Keratinocyte (primary cell): ENCODE measurements at regions not wholly inside any gene's neighbourhood (a gene's known extent, or its start where the extent isn't known, plus 50 kb on each side); places are given as distances from the start of the nearest gene placed in this dataset.

Source experiments
- DNase-seq: peaks from one replicate; pipeline ENCODE4 v3.0.0-alpha.2; 2011; ENCODE audit warnings: low read depth, missing footprints, low spot score
- FAIRE-seq: peaks from 2 replicates; lab custom pipeline; 2011; peaks lifted over from hg19 to GRCh38; lab: Jason Lieb, UNC
- H2AFZ ChIP-seq: 2 replicates; pipeline ENCODE4 v1.6.0; 2012; ENCODE audit warnings: low read length, control low read depth, inconsistent platforms; ENCODE audit not compliant: control insufficient read depth
- H3K27ac ChIP-seq: 2 replicates; pipeline ENCODE4 v1.5.1; 2011; ENCODE audit warnings: low read length; ENCODE audit not compliant: control insufficient read depth, insufficient read depth
- H3K27me3 ChIP-seq: 3 replicates; pipeline ENCODE4 v1.6.0; 2011; ENCODE audit warnings: low read length; ENCODE audit not compliant: control insufficient read depth, insufficient read depth; ENCODE audit errors: extremely low read depth
- H3K36me3 ChIP-seq, 2 experiments: 2 replicates in 1 of 2; 3 replicates in 1 of 2; pipeline ENCODE4 v1.5.1; 2011; ENCODE audit warnings: low read length in 2 of 2, mild to moderate bottlenecking in 1 of 2; ENCODE audit not compliant: control insufficient read depth in 2 of 2, insufficient read depth in 2 of 2; ENCODE audit errors: extremely low read depth in 1 of 2
- H3K4me1 ChIP-seq: 3 replicates; pipeline ENCODE4 v1.5.1; 2011; ENCODE audit warnings: low read length; ENCODE audit not compliant: control insufficient read depth, insufficient read depth; ENCODE audit errors: extremely low read depth
- H3K4me2 ChIP-seq: 3 replicates; pipeline ENCODE4 v1.6.0; 2011; ENCODE audit warnings: low read depth, low read length; ENCODE audit not compliant: control insufficient read depth, insufficient read depth; ENCODE audit errors: extremely low read depth
- H3K4me3 ChIP-seq, 3 experiments: fragments of 200-600 bp in 1 of 3; sonication (generic) in 1 of 3; 2 replicates in 2 of 3; 3 replicates in 1 of 3; pipeline ENCODE4 v1.5.1; 2011 to 2016; ENCODE audit warnings: low read length in 3 of 3, mild to moderate bottlenecking in 3 of 3, control low read depth in 2 of 3, inconsistent platforms in 1 of 3, low read depth in 1 of 3, mixed read lengths in 1 of 3, mixed run types in 1 of 3, moderate library complexity in 1 of 3; ENCODE audit not compliant: control insufficient read depth in 2 of 3, insufficient read depth in 2 of 3; ENCODE audit errors: extremely low read depth in 1 of 3
- H3K79me2 ChIP-seq: 2 replicates; pipeline ENCODE4 v1.6.0; 2012; ENCODE audit warnings: low read length; ENCODE audit not compliant: control insufficient read depth, insufficient read depth
- H3K9ac ChIP-seq: 3 replicates; pipeline ENCODE4 v1.6.0; 2011; ENCODE audit warnings: low read length; ENCODE audit not compliant: control insufficient read depth, insufficient read depth; ENCODE audit errors: extremely low read depth
- H3K9me1 ChIP-seq: 3 replicates; pipeline ENCODE4 v1.6.0; 2011; ENCODE audit warnings: low read length; ENCODE audit not compliant: control insufficient read depth, insufficient read depth; ENCODE audit errors: extremely low read depth
- H3K9me3 ChIP-seq: 2 replicates; pipeline ENCODE4 v1.5.1; 2012; ENCODE audit warnings: low read depth, low read length; ENCODE audit not compliant: control insufficient read depth
- H4K20me1 ChIP-seq: 3 replicates; pipeline ENCODE4 v1.6.0; 2011; ENCODE audit warnings: low read length; ENCODE audit not compliant: control insufficient read depth, insufficient read depth; ENCODE audit errors: extremely low read depth
- EZH2 ChIP-seq: IDR thresholded peaks from one replicate; pipeline ENCODE4 v1.6.1; 2012; ENCODE audit warnings: inconsistent platforms, mild to moderate bottlenecking, low read length, moderate library complexity
- dilution Hi-C: fragments of 300-500 bp; cut with MboI; formaldehyde crosslinking; loops from one replicate; pipeline ENCODE4 v1.7.0; 2020; ENCODE audit warnings: low sequenced_read_pairs; ENCODE audit not compliant: extremely low pct_ligation_motif_present
- TF ChIP-seq, protein P1 (sequence below), 3 experiments: IDR thresholded peaks in 1 of 3; conservative IDR thresholded peaks in 1 of 3; optimal IDR thresholded peaks in 1 of 3; 2 replicates in 2 of 3; 3 replicates in 1 of 3; pipeline versions ENCODE3 to v1.5.1; 2011; ENCODE audit warnings: low read length in 3 of 3, mild to moderate bottlenecking in 3 of 3, moderate library complexity in 2 of 3, control low read depth in 1 of 3, inconsistent platforms in 1 of 3; ENCODE audit not compliant: insufficient read depth in 2 of 3; ENCODE audit errors: extremely low read depth in 1 of 3

DNA sequence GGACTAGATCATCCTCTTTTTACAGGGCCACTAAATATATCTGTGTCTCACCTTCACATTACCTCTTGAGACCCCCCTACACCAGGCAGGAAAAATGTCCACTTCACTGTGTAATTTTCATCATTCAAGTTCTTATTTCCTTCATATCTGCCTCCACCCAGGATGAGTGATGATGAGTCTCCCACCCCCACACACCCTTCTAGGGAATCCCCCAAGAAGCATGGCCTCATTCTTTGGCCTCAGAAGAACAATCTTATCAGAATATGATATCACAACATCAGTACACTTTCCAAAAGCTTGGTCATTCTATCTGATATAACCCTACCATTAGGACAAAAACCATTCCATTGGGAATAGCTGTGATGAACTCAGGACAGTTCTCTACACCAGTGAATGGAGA is 170.3 kb upstream of the DUSP10 start:
- FAIRE-seq (no peak), DNase-seq (no peak)
- no peaks in the 10 kb centered on the region for H3K4me1 ChIP-seq
- H3K4me3 ChIP-seq, result no peak overlapping the region
- dilution Hi-C loops, result no loop called here
- no peaks in the 10 kb centered on the region for H3K36me3 ChIP-seq
- no peaks in the 10 kb centered on the region for H3K9me3 ChIP-seq
- no peaks in the 10 kb centered on the region for H3K9me1 ChIP-seq
- H3K79me2 ChIP-seq, result no peaks in the 10 kb centered on the region
- H2AFZ ChIP-seq, result no peak overlapping the region
- no peak overlapping the region for H3K4me2 ChIP-seq
- H3K27ac ChIP-seq, result no peak overlapping the region
- no peaks in the 10 kb centered on the region for H4K20me1 ChIP-seq
- no peaks in the 10 kb centered on the region for H3K27me3 ChIP-seq
- TF ChIP-seq, protein P1, sequence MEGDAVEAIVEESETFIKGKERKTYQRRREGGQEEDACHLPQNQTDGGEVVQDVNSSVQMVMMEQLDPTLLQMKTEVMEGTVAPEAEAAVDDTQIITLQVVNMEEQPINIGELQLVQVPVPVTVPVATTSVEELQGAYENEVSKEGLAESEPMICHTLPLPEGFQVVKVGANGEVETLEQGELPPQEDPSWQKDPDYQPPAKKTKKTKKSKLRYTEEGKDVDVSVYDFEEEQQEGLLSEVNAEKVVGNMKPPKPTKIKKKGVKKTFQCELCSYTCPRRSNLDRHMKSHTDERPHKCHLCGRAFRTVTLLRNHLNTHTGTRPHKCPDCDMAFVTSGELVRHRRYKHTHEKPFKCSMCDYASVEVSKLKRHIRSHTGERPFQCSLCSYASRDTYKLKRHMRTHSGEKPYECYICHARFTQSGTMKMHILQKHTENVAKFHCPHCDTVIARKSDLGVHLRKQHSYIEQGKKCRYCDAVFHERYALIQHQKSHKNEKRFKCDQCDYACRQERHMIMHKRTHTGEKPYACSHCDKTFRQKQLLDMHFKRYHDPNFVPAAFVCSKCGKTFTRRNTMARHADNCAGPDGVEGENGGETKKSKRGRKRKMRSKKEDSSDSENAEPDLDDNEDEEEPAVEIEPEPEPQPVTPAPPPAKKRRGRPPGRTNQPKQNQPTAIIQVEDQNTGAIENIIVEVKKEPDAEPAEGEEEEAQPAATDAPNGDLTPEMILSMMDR (optimal IDR thresholded peaks at IDR 0.05 in 1 of 3, IDR thresholded peaks at IDR 0.05 in 1 of 3, conservative IDR thresholded peaks at IDR 0.05 in 1 of 3; ENCODE audit: extremely low read depth in 1 of 3, insufficient read depth in 2 of 3, low read length in 3 of 3), result no peak
- no peak for TF ChIP-seq EZH2
- H3K9ac ChIP-seq, result no peak overlapping the region

DNA sequence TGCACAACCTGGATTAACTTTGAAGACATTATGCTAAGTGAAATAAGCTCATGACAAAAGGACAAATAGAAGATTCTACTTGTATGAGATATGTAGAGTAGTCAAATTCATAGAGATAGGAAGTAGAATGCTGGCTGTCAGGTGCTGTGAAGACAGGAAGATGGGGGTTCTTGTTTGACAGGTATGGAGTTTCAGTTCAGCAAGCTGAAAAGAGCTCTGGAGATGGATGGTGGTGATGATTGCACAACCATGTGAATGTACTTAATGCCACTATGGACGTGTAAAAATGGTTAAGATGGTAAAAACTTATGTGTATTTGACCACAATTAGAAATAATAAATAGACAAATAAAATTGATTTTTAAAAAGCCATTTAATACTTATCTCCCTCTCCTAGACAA is 169.8 kb upstream of the DUSP10 start:
- no peak for FAIRE-seq
- Histone ChIP-seq H3K27ac (no peak overlapping the region), H4K20me1 (no peaks in the 10 kb centered on the region), H3K4me3 (no peak overlapping the region), H2AFZ (no peak overlapping the region), H3K9ac (no peak overlapping the region), H3K36me3 (no peaks in the 10 kb centered on the region), H3K4me1 (no peaks in the 10 kb centered on the region), H3K9me3 (no peaks in the 10 kb centered on the region), H3K79me2 (no peaks in the 10 kb centered on the region), H3K4me2 (no peak overlapping the region), H3K27me3 (no peaks in the 10 kb centered on the region), H3K9me1 (no peaks in the 10 kb centered on the region)
- dilution Hi-C loops, result no loop called here
- no peak for DNase-seq
- TF ChIP-seq, protein P1 (optimal IDR thresholded peaks at IDR 0.05 in 1 of 3, IDR thresholded peaks at IDR 0.05 in 1 of 3, conservative IDR thresholded peaks at IDR 0.05 in 1 of 3; ENCODE audit: extremely low read depth in 1 of 3, insufficient read depth in 2 of 3, low read length in 3 of 3), result no peak
- no peak for TF ChIP-seq EZH2
